Endothelial cell of hepatic sinusoid (primary cell): ENCODE measurements at regions not wholly inside any gene's neighbourhood (a gene's known extent, or its start where the extent isn't known, plus 50 kb on each side); places are given as distances from the start of the nearest gene placed in this dataset.
"Not testable (repeated sequence)": the region's sequence is repeated elsewhere in the genome, so short reads cannot be mapped to it uniquely, and the experiment has no call there.

ENCODE experiments used
- in situ Hi-C: cut with HindIII; loops from 2 replicates; pipeline ENCODE4 v1.10.0; 2017; ENCODE audit warnings: low sequenced_read_pairs

DNA sequence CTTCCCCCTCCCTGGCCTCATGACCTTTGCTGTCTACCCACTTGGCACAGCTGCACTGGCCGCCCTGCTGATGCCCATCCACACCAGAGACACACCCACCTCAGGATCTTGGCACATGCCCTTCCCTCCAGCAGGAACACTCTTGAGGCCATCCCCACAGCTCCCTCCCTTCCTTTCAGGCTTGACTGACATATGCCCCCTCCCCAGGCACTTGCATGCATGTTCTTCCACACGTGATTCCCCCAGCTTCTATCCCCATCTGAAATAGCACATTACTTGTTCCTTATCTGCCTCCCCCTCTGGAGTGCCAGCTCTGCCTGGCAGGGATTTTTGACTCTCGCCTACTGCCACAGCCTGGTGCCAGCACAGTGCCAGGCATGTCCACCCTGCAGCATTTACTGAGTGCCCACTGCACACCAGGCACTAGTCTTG is 98.5 kb upstream of the SLC25A33 start:
- in situ Hi-C loops, result loop anchor here (5.0 kb wide), 1 partner anchor 63 kb away; no protein-coding TSS in a partner anchor

DNA sequence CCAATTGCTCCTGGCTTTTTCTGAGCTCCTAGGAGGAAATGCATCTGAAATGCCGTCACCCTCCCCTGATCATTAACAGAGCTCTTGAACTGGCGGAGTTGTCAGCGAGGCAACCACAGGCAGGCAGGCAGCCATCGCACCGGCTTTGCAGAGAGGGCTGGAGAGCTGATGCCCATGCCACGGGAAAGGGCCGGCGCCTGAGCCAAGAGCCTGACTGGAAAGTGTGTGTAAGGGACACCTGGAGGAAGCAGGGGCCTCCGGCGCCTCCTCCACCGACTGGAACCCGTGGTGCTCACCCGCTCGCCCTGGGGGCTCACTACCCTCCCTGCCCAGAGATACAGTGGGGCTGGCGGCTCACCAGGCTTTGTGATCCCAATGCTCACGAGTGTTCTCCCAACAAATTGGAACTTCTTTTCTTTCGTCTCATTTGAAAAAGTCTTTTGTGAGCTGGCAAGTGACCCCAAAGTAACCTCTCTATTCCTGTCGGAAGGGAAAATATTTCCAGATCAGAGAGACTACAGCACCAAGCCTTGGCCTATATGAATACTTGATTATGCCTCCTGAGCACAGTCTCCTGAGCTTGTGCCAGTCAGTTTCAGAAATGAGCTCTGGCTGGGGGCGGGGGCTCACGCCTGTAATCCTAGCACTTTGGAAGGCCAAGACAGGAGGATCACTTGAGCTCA is 97.7 kb upstream of the SLC25A33 start:
- in situ Hi-C loops, result loop anchor here (5.0 kb wide), 1 partner anchor 64 kb away; no protein-coding TSS in a partner anchor

DNA sequence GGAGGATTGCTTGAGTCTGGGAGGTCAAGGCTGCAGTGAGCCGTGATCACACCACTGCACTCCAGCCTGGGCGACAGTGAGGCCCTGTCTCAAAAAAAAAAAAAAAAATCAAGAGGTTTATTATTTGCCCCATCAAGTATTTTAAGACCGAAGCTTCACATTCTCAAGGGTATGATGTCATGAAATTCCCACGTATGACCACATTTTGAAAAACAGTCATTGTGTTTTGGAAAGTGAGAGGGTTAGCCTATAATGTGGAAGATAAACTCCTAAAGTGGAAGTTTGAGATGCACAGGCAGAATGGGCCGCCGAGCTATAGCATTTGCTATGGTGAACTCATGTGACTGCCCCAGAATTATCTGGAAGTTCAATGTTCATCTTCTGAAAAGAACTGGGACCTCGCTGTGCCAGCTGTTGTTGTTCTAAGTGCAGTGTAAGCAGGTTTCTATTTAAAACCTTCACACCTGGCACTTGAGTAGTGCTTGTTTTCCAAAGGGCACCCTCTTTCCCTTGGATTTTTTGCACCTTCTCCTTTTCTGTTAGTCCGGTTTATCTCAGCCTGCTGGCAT is 96.9 kb upstream of the SLC25A33 start:
- in situ Hi-C loops, result loop anchor here (5.0 kb wide), 1 partner anchor 65 kb away; no protein-coding TSS in a partner anchor

DNA sequence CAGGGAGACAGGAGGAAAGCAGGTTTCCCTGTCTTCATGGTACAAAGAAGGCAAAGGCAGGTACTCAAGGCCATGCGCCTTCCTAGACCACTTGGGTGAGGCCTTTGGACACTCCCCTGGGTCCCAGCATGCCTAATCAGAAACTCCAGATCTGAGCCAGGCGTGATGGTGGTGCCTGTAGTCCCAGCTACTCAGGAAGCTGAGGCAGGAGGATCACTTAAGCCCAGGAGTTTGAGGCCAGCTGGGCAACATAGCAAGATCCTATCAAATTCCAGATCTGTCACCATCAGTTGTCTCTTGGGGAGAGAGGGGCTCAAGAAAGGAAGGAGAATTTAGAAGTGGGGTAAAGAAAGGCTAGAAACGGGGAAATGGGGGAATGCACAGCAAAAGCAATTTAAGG is 96.3 kb upstream of the SLC25A33 start:
- in situ Hi-C loops, result loop anchor here (5.0 kb wide), 1 partner anchor 66 kb away; no protein-coding TSS in a partner anchor

DNA sequence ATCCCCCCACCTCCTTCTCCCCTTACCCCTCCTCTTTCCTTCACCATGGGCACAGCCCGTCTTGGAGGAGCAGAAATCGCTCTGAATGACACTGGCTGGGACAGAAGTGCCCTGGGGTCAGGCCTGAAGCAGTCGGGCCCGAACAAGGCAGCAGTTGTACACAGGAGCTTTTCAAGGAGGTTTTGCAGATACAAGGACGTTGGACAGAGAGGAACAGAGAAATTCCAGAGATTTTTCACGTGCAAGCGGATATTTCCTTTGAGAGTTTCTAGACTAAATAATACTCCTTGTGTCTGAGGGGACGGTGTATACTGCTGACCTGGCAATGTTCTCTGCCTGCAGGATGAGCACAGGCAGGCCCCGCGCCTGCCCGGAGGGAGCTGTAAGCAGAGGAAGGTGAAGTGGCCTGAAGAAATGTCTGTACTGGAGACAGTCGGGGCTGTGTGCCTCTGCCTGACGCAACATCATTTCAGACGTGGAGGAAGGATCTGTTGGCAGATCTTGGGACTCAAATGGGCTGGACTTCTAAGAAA is 95.3 kb upstream of the SLC25A33 start:
- in situ Hi-C loops, result loop anchor here (5.0 kb wide), 1 partner anchor 67 kb away; no protein-coding TSS in a partner anchor

DNA sequence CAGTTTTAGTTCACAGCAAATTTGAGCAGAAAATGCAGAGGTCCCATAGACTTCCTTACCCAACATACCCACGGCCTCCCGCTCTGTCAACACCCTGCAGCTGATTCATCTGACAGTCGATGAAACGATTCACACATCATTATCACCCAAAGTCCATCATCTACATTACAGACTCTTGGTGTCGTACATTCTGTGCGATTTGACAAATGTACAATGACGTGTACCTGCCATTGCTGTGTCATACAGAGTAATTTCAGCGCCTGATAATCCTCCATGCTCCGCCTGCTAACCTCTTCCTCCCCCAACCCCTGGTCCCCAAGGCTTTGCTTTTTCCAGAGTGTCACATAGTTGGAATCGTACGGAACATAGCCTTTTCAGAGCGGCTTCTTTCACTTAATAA is 94.7 kb upstream of the SLC25A33 start:
- in situ Hi-C loops, result loop anchor here (5.0 kb wide), 1 partner anchor 67 kb away; no protein-coding TSS in a partner anchor

DNA sequence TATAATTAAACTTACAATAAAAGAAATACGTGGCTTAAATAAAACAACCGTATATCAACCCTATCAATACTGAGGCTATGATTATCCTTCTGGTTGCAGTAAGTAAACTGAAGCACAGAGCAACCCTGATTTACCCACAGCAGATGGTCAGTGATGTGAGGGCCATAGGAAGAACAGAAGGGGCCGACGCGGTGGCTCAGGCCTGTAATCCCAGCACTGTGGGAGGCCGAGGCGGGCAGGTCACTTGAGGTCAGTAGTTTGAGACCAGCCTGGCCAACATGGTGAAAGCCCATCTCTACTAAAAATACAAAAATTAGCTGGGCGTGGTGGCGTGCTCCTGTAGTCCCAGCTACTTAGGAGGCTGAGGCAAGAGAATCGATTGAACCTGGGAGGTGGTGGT is 94.2 kb upstream of the SLC25A33 start:
- in situ Hi-C loops, result not testable (repeated sequence)

DNA sequence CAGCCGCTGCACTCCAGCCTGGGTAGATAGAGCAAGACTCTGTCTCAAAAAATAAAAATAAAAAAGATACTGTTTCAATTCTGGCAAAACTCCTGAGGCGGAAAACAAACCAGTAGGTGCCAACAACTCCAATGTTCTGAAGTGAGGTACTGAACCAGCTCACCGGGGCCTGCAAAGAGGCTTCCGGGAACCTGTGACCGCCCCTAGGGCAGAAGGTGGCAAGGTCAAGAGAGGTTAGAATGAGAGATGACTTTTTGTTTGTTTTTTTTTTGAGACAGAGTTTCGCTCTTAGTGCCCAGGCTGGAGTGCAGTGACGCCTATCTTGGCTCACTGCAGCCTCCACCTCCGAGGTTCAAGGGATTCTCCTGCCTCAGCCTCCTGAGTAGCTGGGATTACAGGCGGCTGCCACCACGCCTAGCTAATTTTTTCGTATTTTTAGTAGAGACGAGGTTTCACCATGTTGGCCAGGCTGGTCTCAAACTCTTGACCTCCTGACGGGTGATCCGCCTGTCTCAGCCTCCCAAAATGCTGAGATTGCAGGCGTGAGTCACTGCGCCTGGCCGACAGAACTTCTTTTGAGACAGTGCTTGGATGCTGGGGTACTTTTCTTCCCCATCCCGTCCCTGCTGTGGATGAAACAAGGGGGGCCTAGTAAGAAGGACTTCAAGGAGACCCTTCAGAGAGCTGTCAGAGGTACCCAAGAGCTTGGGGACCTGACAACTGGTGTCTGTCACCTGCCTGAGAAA is 91.9 kb upstream of the SLC25A33 start:
- in situ Hi-C loops, result no loop called here

DNA sequence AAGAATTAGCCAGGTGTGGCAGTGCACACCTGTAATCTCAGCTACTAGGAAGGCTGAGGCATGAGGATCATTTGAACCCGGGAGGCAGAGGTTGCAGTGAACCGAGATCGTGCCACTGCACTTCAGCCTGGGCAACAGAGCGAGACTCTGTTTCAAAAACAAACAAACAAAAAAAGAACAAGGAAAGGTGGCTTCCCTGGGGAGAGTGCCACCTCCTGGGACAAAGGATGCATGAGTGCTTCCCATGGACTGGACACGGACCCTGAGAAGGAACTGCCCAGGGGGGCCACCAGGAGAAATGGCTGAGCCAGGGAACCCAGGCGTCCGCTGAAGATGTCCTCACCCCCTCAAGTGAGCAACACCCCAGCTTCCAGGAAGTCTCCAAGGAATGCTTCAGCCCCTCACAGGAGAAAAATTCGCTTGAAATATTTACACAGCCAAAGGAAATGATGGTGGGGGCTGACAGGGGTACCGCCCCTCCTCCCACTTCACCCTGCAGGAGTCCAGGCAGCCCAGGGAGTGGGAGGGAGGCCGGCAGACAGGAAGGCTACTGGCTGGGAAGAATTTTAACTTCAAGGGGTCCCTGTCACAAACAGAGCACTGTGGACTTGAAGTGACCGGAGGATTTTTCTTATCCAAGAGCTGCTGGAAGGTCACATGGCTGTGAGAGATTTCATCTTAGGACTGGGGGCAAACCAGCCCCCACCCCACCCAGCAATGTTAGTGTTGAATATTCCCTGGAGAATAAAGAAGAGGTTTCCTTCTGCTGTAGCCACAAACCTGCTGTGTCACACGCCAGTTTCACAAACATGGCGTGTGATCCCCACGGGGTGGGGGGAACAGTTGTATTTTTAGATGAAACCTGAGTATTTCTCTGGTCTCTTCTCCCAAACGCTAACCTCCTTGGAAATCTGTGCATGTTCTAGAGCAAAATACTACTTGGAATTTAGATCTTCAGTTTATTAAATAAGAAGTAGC is 90.8 kb upstream of the SLC25A33 start:
- in situ Hi-C loops, result no loop called here

DNA sequence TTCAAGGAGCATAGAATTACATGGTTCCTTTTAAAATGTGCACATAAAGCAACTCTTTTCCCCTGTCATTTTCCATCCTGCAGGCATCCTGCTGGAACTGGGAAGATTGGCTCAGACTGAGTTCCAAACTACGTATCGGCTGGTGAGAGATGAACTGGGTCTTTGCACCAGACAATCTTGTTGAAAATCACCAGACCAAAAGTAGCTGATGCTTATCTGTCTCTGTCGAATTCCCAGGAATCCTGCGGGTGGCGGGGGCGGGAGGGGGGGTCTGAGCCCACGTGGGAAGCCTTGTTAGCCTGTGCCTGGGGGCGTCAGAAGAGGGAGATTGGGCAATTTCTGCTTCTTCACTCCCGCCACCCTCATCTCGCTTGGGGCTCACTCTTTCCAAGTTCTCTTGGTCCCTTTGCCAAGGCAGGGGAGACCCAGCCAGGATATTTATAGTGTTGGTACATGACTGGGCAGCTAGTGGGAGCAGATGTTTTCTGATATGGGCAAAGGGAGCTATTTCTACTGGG is 90.1 kb upstream of the SLC25A33 start:
- in situ Hi-C loops, result no loop called here

DNA sequence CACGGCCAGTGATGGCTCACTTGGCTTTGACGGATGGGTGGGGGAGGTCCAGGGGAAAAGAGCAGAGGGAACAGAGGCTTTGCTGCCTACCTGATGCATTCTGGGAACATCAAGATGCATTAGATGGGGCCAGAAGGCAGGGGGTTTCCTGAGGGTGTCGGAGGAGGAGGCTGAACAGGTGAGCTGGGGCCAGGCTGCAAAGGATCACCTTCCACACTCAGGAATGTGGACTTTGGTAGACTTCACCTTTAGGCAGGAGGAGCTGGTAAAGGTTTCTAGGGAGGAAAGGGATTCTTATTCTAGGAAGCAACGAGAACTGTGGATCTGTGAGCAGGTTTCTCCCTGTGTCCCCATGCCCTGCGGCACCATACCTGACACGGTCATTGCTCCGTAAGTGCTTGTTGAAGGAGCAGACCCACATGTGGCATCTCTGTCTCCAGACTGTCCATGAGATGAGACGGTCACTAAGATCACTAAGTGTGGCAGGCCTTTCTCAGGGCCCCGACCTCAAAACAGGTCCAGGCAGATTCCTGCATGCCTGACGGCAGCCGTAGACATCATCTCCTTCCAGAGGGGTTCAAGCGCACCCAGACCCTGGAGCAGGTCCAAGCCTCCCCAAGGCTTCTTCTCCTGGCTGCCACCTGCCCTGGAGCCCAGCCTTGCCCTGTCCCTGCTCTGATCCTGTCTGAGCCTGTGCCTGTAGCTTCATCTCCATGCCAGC is 89.1 kb upstream of the SLC25A33 start:
- in situ Hi-C loops, result loop anchor here (25.0 kb wide), 1 partner anchor 163 kb away; the partner anchor contains the start of gene SPSB1

DNA sequence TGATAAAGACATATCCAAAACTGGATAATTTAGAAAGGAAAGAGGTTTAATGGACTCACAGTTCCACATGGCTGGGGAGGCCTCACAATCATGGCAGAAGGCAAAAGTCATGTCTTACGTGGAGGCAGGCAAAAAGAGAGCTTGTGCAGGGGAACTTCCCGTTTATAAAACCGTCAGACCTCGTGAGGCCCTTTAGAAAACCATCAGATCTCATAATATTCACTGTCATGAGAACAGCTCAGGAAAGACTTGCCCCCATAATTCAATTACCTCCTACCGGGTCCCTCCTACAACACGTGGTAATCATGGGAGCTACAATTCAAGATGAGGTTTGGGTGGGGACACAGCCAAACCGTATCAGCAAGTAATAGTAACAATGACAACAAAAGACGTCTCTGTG is 88.2 kb upstream of the SLC25A33 start:
- in situ Hi-C loops, result loop anchor here (25.0 kb wide), 1 partner anchor 164 kb away; the partner anchor contains the start of gene SPSB1

DNA sequence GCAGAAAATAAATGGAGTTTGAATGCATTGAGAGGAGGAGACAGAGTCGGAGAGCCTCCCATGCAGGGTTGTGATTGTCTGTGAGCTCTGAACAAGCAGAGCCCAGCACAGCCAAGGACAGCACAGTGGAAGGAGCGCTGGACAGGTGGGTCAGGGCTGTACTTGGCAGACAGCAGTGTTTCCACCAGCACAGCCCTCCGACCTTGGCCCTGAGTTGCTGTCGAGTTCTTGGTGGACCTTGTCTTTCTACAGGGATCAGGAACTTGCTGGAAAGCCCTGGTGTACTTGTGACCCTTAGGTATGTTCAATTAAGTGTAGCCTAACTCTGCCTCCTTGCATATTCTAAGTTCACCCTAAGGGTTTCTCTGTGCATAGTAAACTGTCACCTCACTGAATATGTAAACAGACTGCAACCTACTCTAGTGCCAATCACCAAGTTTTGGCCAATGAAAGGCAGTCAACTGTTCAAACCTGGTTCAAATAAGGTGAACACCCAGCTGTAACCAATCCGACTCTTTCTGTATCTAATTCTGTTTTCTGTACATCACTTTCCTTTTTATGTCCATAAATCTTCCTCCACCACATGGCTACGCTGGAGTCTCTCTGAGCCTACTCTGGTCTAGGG is 86.6 kb upstream of the SLC25A33 start:
- in situ Hi-C loops, result loop anchor here (25.0 kb wide), 1 partner anchor 165 kb away; the partner anchor contains the start of gene SPSB1

DNA sequence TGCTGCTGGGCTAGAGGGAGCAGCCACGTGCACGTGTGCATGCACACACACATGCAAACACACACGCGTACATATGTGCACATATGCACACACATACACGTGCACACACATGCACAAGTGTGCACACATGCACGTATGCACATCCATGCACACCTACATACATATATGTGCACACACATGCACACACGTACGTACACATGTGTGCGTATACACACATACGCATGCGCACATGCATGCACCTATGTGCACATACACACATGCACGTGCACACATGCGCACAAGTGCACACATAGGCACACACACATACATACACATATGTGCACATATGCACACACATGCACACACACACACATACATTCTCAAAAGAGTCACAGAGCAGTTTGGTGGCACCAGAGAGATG is 85.9 kb upstream of the SLC25A33 start:
- in situ Hi-C loops, result loop anchor here (25.0 kb wide), 1 partner anchor 166 kb away; the partner anchor contains the start of gene SPSB1

DNA sequence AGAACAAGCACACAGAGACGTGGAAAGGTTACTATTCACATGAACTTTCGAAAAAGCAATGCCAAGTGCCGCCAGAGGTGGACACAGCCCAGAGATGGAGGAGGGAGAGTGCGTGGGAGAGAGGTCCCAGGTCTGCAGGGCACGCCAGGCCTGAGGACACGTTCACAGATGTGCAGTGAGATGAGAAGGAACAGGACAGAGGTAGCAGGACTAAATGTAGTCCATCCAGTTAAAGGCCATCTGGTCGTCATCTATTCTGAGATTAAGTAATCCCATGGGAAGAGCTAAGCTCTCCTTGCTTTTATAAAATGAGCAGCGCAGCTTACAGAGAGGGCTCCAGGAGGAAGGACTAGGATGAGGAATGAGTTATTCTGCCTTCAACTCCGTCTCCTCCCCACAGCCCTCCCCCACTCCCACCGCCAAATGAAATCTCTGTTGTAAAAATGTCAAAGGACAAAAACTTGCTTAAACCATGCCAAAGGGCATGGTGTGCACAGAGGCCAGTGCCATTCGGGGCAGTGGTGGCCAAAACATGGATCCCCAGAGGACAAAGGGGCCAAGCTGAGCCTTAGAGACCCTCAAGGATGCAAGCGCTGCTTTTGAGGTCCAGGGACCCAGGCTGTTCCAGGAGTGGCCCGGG is 85.4 kb upstream of the SLC25A33 start:
- in situ Hi-C loops, result loop anchor here (25.0 kb wide), 1 partner anchor 167 kb away; the partner anchor contains the start of gene SPSB1

DNA sequence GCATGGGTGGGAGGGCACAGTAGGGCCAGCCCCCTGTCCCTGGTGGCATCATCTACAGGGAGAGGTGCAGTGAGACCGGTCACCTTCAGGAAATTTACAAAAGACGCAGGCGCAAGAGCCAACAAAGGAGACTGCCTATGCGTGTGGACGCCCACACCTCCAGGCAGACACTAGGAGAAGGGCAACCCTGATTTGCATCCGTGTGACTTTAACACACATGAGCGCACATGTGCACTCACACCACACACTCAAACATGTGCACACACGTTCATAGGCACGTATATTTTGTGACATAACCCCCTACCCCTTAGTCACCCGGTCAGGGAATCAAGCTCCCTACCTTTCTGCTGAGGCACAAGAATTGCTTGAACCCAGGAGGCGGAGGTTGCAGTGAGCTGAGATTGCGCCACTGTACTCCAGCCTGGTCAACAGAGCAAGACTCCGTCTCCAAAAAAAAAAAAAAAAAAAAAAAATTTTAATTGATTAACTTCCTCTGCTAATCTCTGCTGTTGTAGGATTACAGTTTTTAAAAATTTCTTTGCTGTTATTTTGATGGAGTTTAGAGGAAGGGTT is 84.7 kb upstream of the SLC25A33 start:
- in situ Hi-C loops, result loop anchor here (25.0 kb wide), 1 partner anchor 167 kb away; the partner anchor contains the start of gene SPSB1

DNA sequence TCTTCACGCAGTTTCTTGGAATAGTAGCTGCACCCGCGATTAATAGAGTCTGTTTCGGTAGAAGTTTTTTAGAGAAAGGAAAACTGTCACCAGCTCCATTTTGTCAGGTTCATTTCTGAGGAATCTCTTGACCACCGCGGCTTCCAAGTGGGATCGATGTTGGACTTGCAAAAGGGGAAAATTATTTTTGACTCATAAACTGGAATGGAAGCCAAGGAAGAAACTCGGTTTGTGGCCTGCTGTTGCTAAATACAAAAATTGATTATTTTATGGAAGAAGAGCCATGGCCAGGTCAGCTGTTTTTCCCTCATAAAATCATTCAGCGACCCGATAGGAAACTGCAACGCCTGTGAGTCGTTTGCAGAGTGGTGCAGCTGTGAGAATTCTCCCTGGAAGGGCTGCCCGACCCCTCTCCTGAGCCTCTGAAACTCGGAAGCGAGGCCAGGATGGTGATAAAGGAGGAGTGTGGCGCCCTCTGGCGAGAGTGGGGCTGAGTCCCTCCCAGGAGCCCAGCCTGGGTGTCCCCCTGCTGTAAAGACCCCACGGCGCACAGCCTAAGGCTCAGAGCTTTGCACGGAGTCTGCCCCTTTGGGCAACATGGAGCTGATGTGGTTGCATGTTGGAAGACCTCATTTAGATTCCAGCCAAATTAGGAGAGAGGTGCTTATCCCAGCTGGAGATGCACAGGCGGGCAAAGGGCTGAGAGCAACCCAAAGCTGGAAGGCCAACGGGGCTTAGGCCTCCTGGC is 83.6 kb upstream of the SLC25A33 start:
- in situ Hi-C loops, result loop anchor here (25.0 kb wide), 1 partner anchor 168 kb away; the partner anchor contains the start of gene SPSB1
